DND-41 (cell line): ENCODE measurements at regions not wholly inside any gene's neighbourhood (a gene's known extent, or its start where the extent isn't known, plus 50 kb on each side); places are given as distances from the start of the nearest gene placed in this dataset.

Experiments
- ATAC-seq: fragments of 200-7000 bp; cut with Tn5 transposase; 3 replicates; pipeline ENCODE4 v1.9.1; 2021; ENCODE audit warnings: low read depth; ENCODE audit not compliant: insufficient read depth
- DNase-seq: peaks from one replicate; pipeline ENCODE4 v3.0.0-alpha.2; 2020
- H2AFZ ChIP-seq: 2 replicates; pipeline ENCODE4 v1.6.0; 2012; ENCODE audit warnings: low read depth, low read length
- H3K27ac ChIP-seq: 2 replicates; pipeline ENCODE4 v1.5.1; 2012; ENCODE audit warnings: low read length, inconsistent platforms
- H3K27me3 ChIP-seq: fragments of 200-600 bp; sonication (generic); 2 replicates; pipeline ENCODE4 v1.6.0; 2012; ENCODE audit warnings: low read length, mild to moderate bottlenecking, inconsistent platforms; ENCODE audit not compliant: insufficient read depth, poor library complexity
- H3K36me3 ChIP-seq: 2 replicates; pipeline ENCODE4 v1.5.1; 2012; ENCODE audit warnings: low read length, inconsistent platforms; ENCODE audit not compliant: insufficient read depth
- H3K4me1 ChIP-seq: 2 replicates; pipeline ENCODE4 v1.5.1; 2012; ENCODE audit warnings: mild to moderate bottlenecking, low read length; ENCODE audit not compliant: insufficient read depth
- H3K4me2 ChIP-seq: 2 replicates; pipeline ENCODE4 v1.6.0; 2012; ENCODE audit warnings: mild to moderate bottlenecking, moderate library complexity, low read length, inconsistent platforms; ENCODE audit not compliant: insufficient read depth
- H3K4me3 ChIP-seq, 2 experiments: fragments of 200-600 bp in 1 of 2; shearing (Covaris generic) in 1 of 2; 2 replicates each; pipeline ENCODE4 v1.5.1; 2012 to 2016; ENCODE audit warnings: inconsistent platforms in 2 of 2, low read length in 2 of 2, mild to moderate bottlenecking in 2 of 2, low read depth in 1 of 2, moderate library complexity in 1 of 2
- H3K79me2 ChIP-seq: 2 replicates; pipeline ENCODE4 v1.6.0; 2012; ENCODE audit warnings: low read length, inconsistent platforms; ENCODE audit not compliant: insufficient read depth
- H3K9ac ChIP-seq: 2 replicates; pipeline ENCODE4 v1.6.0; 2012; ENCODE audit warnings: low read depth, mild to moderate bottlenecking, inconsistent platforms, low read length, moderate library complexity
- H3K9me3 ChIP-seq: 2 replicates; pipeline ENCODE4 v1.5.1; 2012; ENCODE audit warnings: low read length, moderate library complexity, mild to moderate bottlenecking, inconsistent platforms; ENCODE audit not compliant: insufficient read depth, severe bottlenecking
- H4K20me1 ChIP-seq: 2 replicates; pipeline ENCODE4 v1.6.0; 2012; ENCODE audit warnings: low read length; ENCODE audit not compliant: insufficient read depth
- CTCF ChIP-seq: IDR thresholded peaks from 2 replicates; pipeline ENCODE4 v1.5.1; 2012; ENCODE audit warnings: borderline replicate concordance, low read length, moderate library complexity, mild to moderate bottlenecking; ENCODE audit not compliant: poor library complexity, severe bottlenecking; ENCODE audit errors: extremely low read depth
- EZH2 ChIP-seq: IDR thresholded peaks from 3 replicates; pipeline ENCODE4 v1.6.1; 2012; ENCODE audit warnings: borderline replicate concordance, low read depth, mild to moderate bottlenecking, moderate library complexity, low read length, inconsistent platforms; ENCODE audit not compliant: severe bottlenecking

- no peak for ATAC-seq
- DNase-seq = no peak
- H4K20me1 ChIP-seq = no peaks in the 10 kb centered on the region
- H3K36me3 ChIP-seq = no peaks in the 10 kb centered on the region
- no peaks in the 10 kb centered on the region for H3K27me3 ChIP-seq
- no peaks in the 10 kb centered on the region for H3K9me3 ChIP-seq
- TF ChIP-seq CTCF (no peak), EZH2 (no peak)
- H3K9ac ChIP-seq = no peak overlapping the region
- no peak overlapping the region for H2AFZ ChIP-seq
- H3K27ac ChIP-seq = no peak overlapping the region
- H3K4me1 ChIP-seq = no peaks in the 10 kb centered on the region
- no peaks in the 10 kb centered on the region for H3K79me2 ChIP-seq
- H3K4me3 ChIP-seq = no peak overlapping the region
- H3K4me2 ChIP-seq = no peak overlapping the region
These were observed 123.7 kb upstream of the NECTIN1 start for GRCh38 chr11:119852741-119853140.

- no peak for ATAC-seq
- no peak for DNase-seq
- Histone ChIP-seq H3K9ac (no peak overlapping the region), H3K4me2 (no peak overlapping the region), H3K9me3 (peaks cover 6% of the 10 kb centered on the region), H3K4me3 (no peak overlapping the region), H3K27ac (no peak overlapping the region), H3K36me3 (no peaks in the 10 kb centered on the region), H3K27me3 (no peaks in the 10 kb centered on the region), H2AFZ (no peak overlapping the region), H3K79me2 (no peaks in the 10 kb centered on the region), H4K20me1 (no peaks in the 10 kb centered on the region), H3K4me1 (no peaks in the 10 kb centered on the region)
- TF ChIP-seq EZH2 (no peak), CTCF (no peak)
These were observed 121.9 kb upstream of the NECTIN1 start for GRCh38 chr11:119850822-119851409.

- Histone ChIP-seq H3K9me3 (peaks cover 9% of the 10 kb centered on the region), H3K9ac (no peak overlapping the region), H3K4me2 (no peak overlapping the region), H3K4me1 (no peaks in the 10 kb centered on the region), H4K20me1 (no peaks in the 10 kb centered on the region), H3K27me3 (no peaks in the 10 kb centered on the region), H3K4me3 (no peak overlapping the region), H3K79me2 (no peaks in the 10 kb centered on the region), H3K27ac (no peak overlapping the region), H2AFZ (no peak overlapping the region), H3K36me3 (no peaks in the 10 kb centered on the region)
- DNase-seq = no peak
- no peak for ATAC-seq
- TF ChIP-seq EZH2 = no peak
- no peak for TF ChIP-seq CTCF
These were observed 120.9 kb upstream of the NECTIN1 start for GRCh38 chr11:119849872-119850271.

GRCh38 chr11:119847853-119848252, 118.9 kb upstream of the NECTIN1 start:
- TF ChIP-seq CTCF (no peak), EZH2 (no peak)
- no peaks in the 10 kb centered on the region for H3K4me1 ChIP-seq
- no peaks in the 10 kb centered on the region for H4K20me1 ChIP-seq

More at GRCh38 chr11:119847853-119848252, 118.9 kb upstream of the NECTIN1 start:
- H3K9me3 ChIP-seq = peaks cover 9% of the 10 kb centered on the region
- H3K4me3 ChIP-seq = no peak overlapping the region
- H3K9ac ChIP-seq = no peak overlapping the region
- H3K27ac ChIP-seq = no peak overlapping the region
- H3K79me2 ChIP-seq = no peaks in the 10 kb centered on the region
- H3K4me2 ChIP-seq = no peak overlapping the region
- H3K36me3 ChIP-seq = no peaks in the 10 kb centered on the region
- ATAC-seq (no peak), DNase-seq (no peak)
- no peak overlapping the region for H2AFZ ChIP-seq
- H3K27me3 ChIP-seq = no peaks in the 10 kb centered on the region
